CD14-positive monocyte (primary cell): ENCODE measurements at regions not wholly inside any gene's neighbourhood (a gene's known extent, or its start where the extent isn't known, plus 50 kb on each side); places are given as distances from the start of the nearest gene placed in this dataset.

Experiments used
- DNase-seq, 3 donors: peaks; one replicate each; pipeline ENCODE4 v3.0.0-alpha.2; 2011 to 2022
- H2AFZ ChIP-seq: 2 replicates; pipeline ENCODE4 v1.6.0; 2012; ENCODE audit warnings: mild to moderate bottlenecking, low read depth, low read length, inconsistent platforms; ENCODE audit not compliant: insufficient read depth, poor library complexity, severe bottlenecking
- H3K27ac ChIP-seq, 2 donors: 1 replicate in 1 of 2; 2 replicates in 1 of 2; pipeline ENCODE4 v1.5.1; 2012 to 2013; ENCODE audit warnings: low read length in 2 of 2, control low read depth in 1 of 2, inconsistent platforms in 1 of 2, low read depth in 1 of 2, mild to moderate bottlenecking in 1 of 2
- H3K27me3 ChIP-seq, 2 donors: one replicate each; pipeline versions ENCODE4 v1.6.0 to v1.6.1; 2011 to 2013; ENCODE audit warnings: low read length in 2 of 2; ENCODE audit not compliant: control insufficient read depth in 2 of 2, insufficient read depth in 2 of 2
- H3K36me3 ChIP-seq, 2 donors: replicated peaks in 1 of 2; 1 replicate in 1 of 2; 2 replicates in 1 of 2; pipeline versions ENCODE4 v1.5.1 to v1.6.1; 2012 to 2013; ENCODE audit warnings: low read length in 2 of 2, control low read depth in 1 of 2, inconsistent platforms in 1 of 2, mild to moderate bottlenecking in 1 of 2; ENCODE audit not compliant: insufficient read depth in 2 of 2, control insufficient read depth in 1 of 2
- H3K4me1 ChIP-seq, 2 donors: 1 replicate in 1 of 2; 2 replicates in 1 of 2; pipeline versions ENCODE4 v1.5.1 to v1.6.1; 2012 to 2013; ENCODE audit warnings: low read length in 2 of 2, control low read depth in 1 of 2, inconsistent platforms in 1 of 2, mild to moderate bottlenecking in 1 of 2, moderate library complexity in 1 of 2; ENCODE audit not compliant: insufficient read depth in 2 of 2, control insufficient read depth in 1 of 2
- H3K4me2 ChIP-seq: replicated peaks from 2 replicates; pipeline ENCODE3; 2012; ENCODE audit warnings: low read length, moderate library complexity, mild to moderate bottlenecking; ENCODE audit not compliant: poor library complexity, severe bottlenecking; ENCODE audit errors: extremely low read depth
- H3K4me3 ChIP-seq, 3 experiments: fragments of 200-600 bp in 1 of 3; sonication (generic) in 1 of 3; replicated peaks in 1 of 3; 1 replicate in 2 of 3; 2 replicates in 1 of 3; pipeline ENCODE4 v1.5.1; 2011 to 2013; ENCODE audit warnings: low read length in 3 of 3, mild to moderate bottlenecking in 3 of 3, control low read depth in 2 of 3, low read depth in 2 of 3, inconsistent platforms in 1 of 3, moderate library complexity in 1 of 3
- H3K79me2 ChIP-seq: 2 replicates; pipeline ENCODE4 v1.6.0; 2012; ENCODE audit warnings: mild to moderate bottlenecking, control low read depth, inconsistent platforms, low read length, moderate library complexity; ENCODE audit not compliant: insufficient read depth
- H3K9ac ChIP-seq: 2 replicates; pipeline ENCODE4 v1.6.0; 2017; ENCODE audit warnings: low read length, mild to moderate bottlenecking; ENCODE audit not compliant: insufficient read depth, poor library complexity, severe bottlenecking
- H3K9me3 ChIP-seq, 2 donors: replicated peaks in 1 of 2; 1 replicate in 1 of 2; 2 replicates in 1 of 2; pipeline versions ENCODE4 v1.5.1 to v1.6.1; 2012 to 2013; ENCODE audit warnings: low read length in 2 of 2, control low read depth in 1 of 2; ENCODE audit not compliant: control insufficient read depth in 1 of 2, insufficient read depth in 1 of 2
- H4K20me1 ChIP-seq: 2 replicates; pipeline ENCODE4 v1.6.0; 2012; ENCODE audit warnings: mild to moderate bottlenecking, low read length, control low read depth, moderate library complexity; ENCODE audit not compliant: insufficient read depth
- H3K27ac Mint-ChIP-seq, 7 donors: one replicate each; pipeline ENCODE4 v1.8.0; 2020; ENCODE audit warnings: mild to moderate bottlenecking in 7 of 7, mixed read lengths in 7 of 7, moderate library complexity in 6 of 7, inconsistent platforms in 2 of 7
- H3K27me3 Mint-ChIP-seq, 3 donors: one replicate each; pipeline ENCODE4 v1.8.0; 2021 to 2022; ENCODE audit warnings: low read depth in 3 of 3, mild to moderate bottlenecking in 3 of 3, mixed read lengths in 3 of 3, moderate library complexity in 3 of 3, inconsistent platforms in 1 of 3
- H3K36me3 Mint-ChIP-seq, 2 donors: one replicate each; pipeline ENCODE4 v1.8.0; 2020; ENCODE audit warnings: mixed read lengths in 2 of 2, inconsistent platforms in 1 of 2, mild to moderate bottlenecking in 1 of 2
- H3K4me1 Mint-ChIP-seq: one replicate; pipeline ENCODE4 v1.8.0; 2020; ENCODE audit warnings: mild to moderate bottlenecking, mixed read lengths
- H3K4me3 Mint-ChIP-seq, 2 donors: one replicate each; pipeline ENCODE4 v1.8.0; 2020; ENCODE audit warnings: mild to moderate bottlenecking in 2 of 2, mixed read lengths in 2 of 2, moderate library complexity in 1 of 2
- H3K9me3 Mint-ChIP-seq, 7 donors: one replicate each; pipeline ENCODE4 v1.8.0; 2020 to 2022; ENCODE audit warnings: mixed read lengths in 7 of 7, mild to moderate bottlenecking in 6 of 7, moderate library complexity in 6 of 7, inconsistent platforms in 2 of 7
- CTCF ChIP-seq: fragments of 200-600 bp; IDR thresholded peaks from one replicate; pipeline ENCODE4 v1.8.0; 2022; ENCODE audit warnings: antibody characterized with exemption, mild to moderate bottlenecking
- WGBS: methylation state at CpG from one replicate; pipeline ENCODE4 v1.1.5; 2013; ENCODE audit warnings: missing lambda C conversion rate; ENCODE audit not compliant: insufficient coverage; 5-methylcytosine and 5-hydroxymethylcytosine counted together
- intact Hi-C, 2 donors: fragments of 100-400 bp; cut with micrococcal nuclease; formaldehyde crosslinking; loops; one replicate each; pipeline versions ENCODE4 v1.15.0 to v1.15.1; 2023

DNA sequence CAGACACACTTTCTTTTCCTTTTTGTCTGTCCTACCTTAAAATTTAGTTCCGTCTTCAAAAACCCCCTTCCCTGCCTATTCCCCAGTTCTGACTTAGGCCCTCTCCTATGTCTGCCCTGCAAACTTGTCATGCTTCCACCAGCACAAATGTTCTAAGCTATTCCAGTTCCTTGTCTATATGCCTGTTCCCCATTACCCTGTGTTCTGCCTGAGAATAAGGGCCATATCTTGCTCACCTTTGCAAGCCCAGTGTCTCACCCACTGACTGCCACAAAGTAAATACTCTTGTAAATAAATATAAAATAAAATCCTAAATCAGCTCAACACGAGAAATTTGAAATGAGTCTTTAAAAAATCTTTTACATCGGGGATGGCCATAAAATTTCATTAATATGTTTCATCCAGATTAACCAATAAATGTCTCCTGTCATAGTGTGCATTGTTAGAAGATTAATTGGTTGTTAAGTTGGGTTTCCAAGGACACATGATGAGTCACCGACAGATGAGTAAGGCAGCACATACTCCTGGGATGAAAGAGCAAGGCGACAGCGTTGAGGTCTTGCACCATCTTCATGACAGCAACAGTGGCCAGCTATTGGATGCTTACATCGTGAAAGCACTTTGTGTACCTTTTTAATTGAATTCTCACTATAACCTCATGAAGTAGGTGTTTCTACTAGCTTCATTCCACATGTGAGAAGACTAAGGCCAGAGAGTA, 92.6 kb upstream of the NGF start:
- Histone ChIP-seq H3K4me3 (no peak overlapping the region), H4K20me1 (no peaks in the 10 kb centered on the region), H3K9me3 (peaks cover 0 to 7% of the 10 kb centered on the region in 2 donors), H3K27me3 (no peaks in the 10 kb centered on the region), H3K36me3 (no peaks in the 10 kb centered on the region), H2AFZ (no peak overlapping the region), H3K4me1 (no peaks in the 10 kb centered on the region), H3K27ac (no peak overlapping the region), H3K79me2 (no peaks in the 10 kb centered on the region), H3K4me2 (no peak overlapping the region), H3K9ac (no peak overlapping the region)
- no peaks in the 10 kb centered on the region for H3K4me1 Mint-ChIP-seq
- H3K9me3 Mint-ChIP-seq, result peaks cover 2 to 14% (median 6%) of the 10 kb centered on the region in 7 donors
- H3K27me3 Mint-ChIP-seq, result peaks cover 0 to 2% (median 0%) of the 10 kb centered on the region in 3 donors
- H3K36me3 Mint-ChIP-seq, result no peaks in the 10 kb centered on the region
- 79% methylated on average over 4 of the region's 7 CpGs for WGBS
- intact Hi-C loops, result no loop called here
- TF ChIP-seq CTCF, result no peak
- no peak overlapping the region for H3K27ac Mint-ChIP-seq
- DNase-seq, result peak in 1 of 3 donors; percentile 7
- no peak overlapping the region for H3K4me3 Mint-ChIP-seq

- no peaks in the 10 kb centered on the region for H3K4me1 ChIP-seq
- WGBS, result 90% methylated on average over 2 of the region's 2 CpGs
- H3K4me1 Mint-ChIP-seq, result no peaks in the 10 kb centered on the region
- peak overlapping the region in 1 of 7 donors; percentile 1 for H3K27ac Mint-ChIP-seq
- H4K20me1 ChIP-seq, result no peaks in the 10 kb centered on the region
- no peak overlapping the region for H3K27ac ChIP-seq
- peaks cover 0 to 2% (median 0%) of the 10 kb centered on the region in 3 donors for H3K27me3 Mint-ChIP-seq
- H3K36me3 Mint-ChIP-seq, result no peaks in the 10 kb centered on the region
- H3K36me3 ChIP-seq, result no peaks in the 10 kb centered on the region
- H2AFZ ChIP-seq, result no peak overlapping the region
- no peak for TF ChIP-seq CTCF
- intact Hi-C loops, result no loop called here
- no peak overlapping the region for H3K4me3 Mint-ChIP-seq
- no peak for DNase-seq
- H3K27me3 ChIP-seq, result no peaks in the 10 kb centered on the region
- no peak overlapping the region for H3K9ac ChIP-seq
- H3K4me3 ChIP-seq, result no peak overlapping the region
- H3K79me2 ChIP-seq, result no peaks in the 10 kb centered on the region
- H3K9me3 Mint-ChIP-seq, result peaks cover 2 to 14% (median 6%) of the 10 kb centered on the region in 7 donors
- H3K4me2 ChIP-seq, result no peak overlapping the region
- peaks cover 0 to 7% of the 10 kb centered on the region in 2 donors for H3K9me3 ChIP-seq
These were observed 91.8 kb upstream of the NGF start for GRCh38 chr1:115429884-115430283.
